ENCODE measurements at regions not wholly inside any gene's neighbourhood (a gene's known extent, or its start where the extent isn't known, plus 50 kb on each side); places are given as distances from the start of the nearest gene placed in this dataset.
"Not testable (repeated sequence)": the region's sequence is repeated elsewhere in the genome, so short reads cannot be mapped to it uniquely, and the experiment has no call there.

DNA sequence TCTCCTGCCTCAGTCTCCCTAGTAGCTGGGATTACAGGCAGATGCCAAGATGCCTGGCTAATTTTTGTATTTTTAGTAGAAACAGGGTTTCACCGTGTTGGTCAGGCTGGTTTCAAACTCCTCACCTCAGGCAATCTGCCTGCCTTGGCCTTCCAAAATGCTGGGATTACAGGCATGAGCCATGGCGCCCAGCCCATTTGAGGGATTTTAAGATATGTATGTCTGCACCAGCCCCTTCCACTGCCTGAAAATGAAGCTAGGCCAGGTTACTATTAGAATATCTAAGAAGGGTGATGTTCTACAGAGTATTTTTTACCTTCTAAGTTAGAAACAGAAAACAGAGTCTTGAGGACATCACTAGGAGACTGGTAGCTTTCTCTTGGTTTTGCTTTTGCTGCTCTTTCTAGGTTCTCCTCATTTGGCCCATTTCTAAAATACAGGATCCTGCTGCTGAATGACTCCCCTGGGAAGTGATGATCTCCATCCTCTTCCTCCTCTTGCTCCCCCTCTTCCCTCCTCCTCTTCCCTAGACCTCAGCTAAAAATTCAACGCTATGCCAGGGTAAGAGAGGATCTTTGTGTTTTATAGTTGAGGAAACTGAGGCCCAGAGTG, 118.5 kb downstream of the MYCN start:
- no peak for DNase-seq

- DNase-seq, result no peak
These were observed 117.9 kb downstream of the MYCN start for GRCh38 chr2:16058256-16058655.

DNA sequence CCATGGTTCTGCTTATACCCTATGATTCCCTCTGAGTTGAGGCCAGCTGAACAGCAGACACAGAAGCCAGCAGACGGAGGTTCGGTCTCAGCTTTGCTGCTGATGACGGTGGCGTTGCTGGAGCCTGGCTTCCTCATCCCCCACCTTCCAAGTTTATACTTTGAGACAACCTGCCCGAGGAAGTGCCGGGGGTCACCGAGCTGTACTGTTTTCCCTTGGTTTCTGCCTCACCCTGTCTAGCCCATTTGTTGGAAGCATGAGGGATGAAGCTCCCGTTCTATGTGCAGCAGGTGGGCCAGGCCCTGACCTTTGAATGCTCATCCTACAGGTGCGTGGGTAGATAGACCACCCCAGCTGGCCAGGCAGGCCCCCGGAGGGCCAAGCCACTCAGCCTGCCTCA, 117.3 kb downstream of the MYCN start:
- DNase-seq, result no peak

- no peak for DNase-seq
These were observed 115.7 kb downstream of the MYCN start for GRCh38 chr2:16055848-16056580.

GRCh38 chr2:16053437-16054257, 113.3 kb downstream of the MYCN start:
- no peak for DNase-seq

- DNase-seq, result not testable (repeated sequence)
These were observed 112.3 kb downstream of the MYCN start for GRCh38 chr2:16052571-16053052.

DNA sequence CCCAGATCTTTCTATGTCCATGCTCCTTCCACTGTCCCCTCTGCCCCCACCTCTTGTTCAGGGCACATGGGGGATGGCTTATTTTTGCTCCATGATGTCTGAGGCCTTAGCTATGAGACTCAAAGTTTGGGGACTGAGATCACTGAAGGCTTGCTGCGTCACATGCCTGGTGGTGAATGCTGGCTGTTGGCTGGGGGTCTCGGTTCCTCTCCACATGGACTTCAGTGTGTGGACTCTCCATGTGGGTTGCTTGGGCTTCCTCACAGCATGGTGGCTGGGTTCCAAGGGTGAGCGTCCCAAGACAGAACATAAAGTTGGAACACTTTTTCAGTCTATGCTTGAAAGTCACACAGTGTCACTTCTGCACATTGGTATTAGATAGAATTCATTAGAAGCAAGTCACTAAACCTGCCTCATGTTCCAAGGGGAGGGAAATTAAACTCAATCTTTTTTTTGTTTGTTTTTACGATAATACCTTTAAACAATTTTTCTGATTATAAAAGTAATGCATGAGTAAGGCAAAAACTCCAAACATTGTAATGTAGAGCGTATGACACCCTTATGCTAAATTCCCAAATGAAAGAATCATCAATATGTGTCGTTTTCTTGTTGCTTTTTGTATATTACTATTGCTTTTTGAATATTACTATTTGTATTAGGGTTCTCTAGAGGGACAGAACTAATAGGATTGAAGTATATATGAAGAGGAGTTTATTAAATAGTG, 111.7 kb downstream of the MYCN start:
- no peak for DNase-seq

- DNase-seq, result no peak
These were observed 110.6 kb downstream of the MYCN start for GRCh38 chr2:16050908-16051489.

GRCh38 chr2:16050261-16050907, 110.0 kb downstream of the MYCN start:
- no peak for DNase-seq

- no peak for DNase-seq
These were observed 109.1 kb downstream of the MYCN start for GRCh38 chr2:16049406-16049805.

DNA sequence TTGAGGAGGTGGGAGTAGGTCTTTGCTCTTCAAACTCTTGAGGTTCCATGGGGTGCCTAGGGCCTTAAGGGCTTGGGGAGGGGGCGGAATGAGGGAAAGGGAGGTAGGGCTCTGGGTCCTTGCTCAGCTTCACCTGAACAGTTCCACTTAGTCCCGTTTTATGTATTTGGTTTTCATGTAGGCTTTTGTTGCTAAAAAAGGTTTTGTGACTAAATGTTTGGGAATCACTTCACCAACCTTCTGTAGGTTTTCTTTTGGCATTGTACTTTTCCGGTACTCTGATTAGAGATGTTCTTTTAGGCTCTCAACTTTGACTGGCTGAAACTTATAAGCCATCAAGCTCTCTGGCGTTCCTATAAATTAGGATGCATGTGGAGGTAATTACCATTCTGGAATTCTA, 108.1 kb downstream of the MYCN start:
- DNase-seq, result no peak

DNA sequence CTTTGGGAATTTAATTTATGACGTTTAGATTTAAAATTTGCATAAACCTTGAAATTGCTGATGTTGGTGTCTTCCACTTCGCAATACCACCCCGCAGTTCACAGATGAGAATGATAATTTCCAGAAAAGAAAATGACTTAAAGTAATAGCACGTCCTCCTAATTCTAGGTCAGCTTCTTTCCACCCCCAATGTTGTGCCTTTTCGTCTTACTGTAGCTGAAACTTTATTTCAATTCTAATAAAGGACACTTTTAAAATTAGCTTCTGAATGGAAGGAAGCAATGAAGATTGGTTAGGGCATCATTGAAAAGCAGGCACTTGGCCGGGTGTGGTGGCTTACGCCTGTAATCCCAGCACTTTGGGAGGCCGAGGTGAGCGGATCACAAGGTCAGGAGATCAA, 107.4 kb downstream of the MYCN start:
- DNase-seq, result no peak

GRCh38 chr2:16046649-16047048, 106.3 kb downstream of the MYCN start:
- no peak for DNase-seq

DNA sequence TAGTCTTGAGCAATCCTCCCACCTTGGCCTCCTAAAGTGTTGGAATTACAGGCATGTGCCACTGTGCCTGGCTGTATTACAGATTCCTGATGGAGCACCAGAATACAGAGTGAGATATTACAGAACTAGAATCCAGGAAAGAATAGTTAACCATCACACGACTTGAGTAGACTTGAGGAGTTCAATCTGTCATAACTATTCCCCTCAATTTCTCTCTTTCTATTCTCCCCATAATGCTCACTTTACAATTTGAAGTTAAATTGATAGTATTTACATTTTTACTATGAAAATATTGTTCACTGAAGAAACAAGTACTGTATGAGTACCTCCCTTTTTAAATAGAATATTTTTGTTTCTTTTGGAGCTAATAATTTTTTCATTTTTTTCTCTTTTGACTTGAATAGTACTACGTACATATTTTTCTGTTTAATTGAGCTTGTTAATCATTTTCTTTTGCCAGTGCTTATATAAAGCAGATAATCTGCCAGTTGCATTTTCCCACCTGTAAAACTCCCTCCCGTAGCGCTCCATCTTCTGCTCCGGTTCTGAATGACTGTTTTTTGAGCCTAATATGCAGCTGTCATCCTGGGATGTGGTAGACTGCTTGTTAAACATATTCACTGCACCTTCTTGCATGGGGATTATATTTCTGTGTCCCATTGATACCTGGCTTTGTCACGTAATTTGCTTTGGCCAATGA, 105.5 kb downstream of the MYCN start:
- no peak for DNase-seq

DNA sequence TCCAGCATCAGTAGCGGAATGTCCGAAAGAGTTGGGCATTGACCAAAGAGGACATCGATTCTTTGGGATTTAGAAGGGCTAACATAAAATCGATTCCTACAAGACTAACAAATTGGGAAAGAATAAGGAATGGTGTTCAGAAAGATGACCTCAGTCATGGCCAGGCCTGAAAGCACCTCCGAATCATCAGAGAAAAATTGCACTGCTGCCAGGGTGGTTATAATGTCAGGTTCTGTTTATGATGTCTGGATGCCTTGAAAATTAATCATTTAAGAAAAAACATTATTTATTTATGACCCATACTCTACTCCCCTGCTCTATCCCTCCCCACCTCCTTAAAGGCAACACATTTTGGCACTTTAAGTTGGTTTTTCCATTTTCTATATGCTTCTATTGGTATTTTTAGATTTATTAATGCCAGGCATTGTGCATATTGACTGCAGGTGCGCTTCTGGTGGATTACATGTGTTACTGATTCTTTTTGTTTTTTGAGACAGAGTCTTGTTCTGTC, 104.7 kb downstream of the MYCN start:
- no peak for DNase-seq

GRCh38 chr2:16043627-16044026, 103.3 kb downstream of the MYCN start:
- no peak for DNase-seq

- no peak for DNase-seq
These were observed 102.8 kb downstream of the MYCN start for GRCh38 chr2:16043192-16043591.

- DNase-seq, result no peak
These were observed 101.9 kb downstream of the MYCN start for GRCh38 chr2:16042201-16042700.

- DNase-seq, result no peak
These were observed 100.1 kb downstream of the MYCN start for GRCh38 chr2:16040271-16041010.

GRCh38 chr2:16039823-16040222, 99.5 kb downstream of the MYCN start:
- no peak for DNase-seq
